ENCODE measurements at regions not wholly inside any gene's neighbourhood (a gene's known extent, or its start where the extent isn't known, plus 50 kb on each side); places are given as distances from the start of the nearest gene placed in this dataset.

GRCh38 chr1:221381910-221382623 is 359.8 kb downstream of the DUSP10 start:
- DNase-seq, result no peak

- DNase-seq, result no peak
Observed at GRCh38 chr1:221392453-221392852, 349.4 kb downstream of the DUSP10 start.

- peak; percentile 87 for DNase-seq
Observed at GRCh38 chr1:221394011-221394544, 347.8 kb downstream of the DUSP10 start.

GRCh38 chr1:221396526-221396925 is 345.4 kb downstream of the DUSP10 start:
- no peak for DNase-seq

GRCh38 chr1:221397141-221397540 is 344.7 kb downstream of the DUSP10 start:
- DNase-seq, result no peak

- DNase-seq, result no peak
Observed at GRCh38 chr1:221397606-221398005, 344.3 kb downstream of the DUSP10 start.

- no peak for DNase-seq
Observed at GRCh38 chr1:221405146-221405545, 336.7 kb downstream of the DUSP10 start.

- no peak for DNase-seq
Observed at GRCh38 chr1:221408117-221408803, 333.6 kb downstream of the DUSP10 start.

GRCh38 chr1:221411283-221411682 is 330.6 kb downstream of the DUSP10 start:
- peak; percentile 26 for DNase-seq

GRCh38 chr1:221414772-221415539 is 326.9 kb downstream of the DUSP10 start:
- no peak for DNase-seq

GRCh38 chr1:221415651-221416050 is 326.2 kb downstream of the DUSP10 start:
- DNase-seq, result no peak

GRCh38 chr1:221416142-221416541 is 325.7 kb downstream of the DUSP10 start:
- no peak for DNase-seq

- no peak for DNase-seq
Observed at GRCh38 chr1:221416723-221417122, 325.2 kb downstream of the DUSP10 start.

- no peak for DNase-seq
Observed at GRCh38 chr1:221418346-221418745, 323.5 kb downstream of the DUSP10 start.

- no peak for DNase-seq
Observed at GRCh38 chr1:221419513-221420095, 322.3 kb downstream of the DUSP10 start.

- no peak for DNase-seq
Observed at GRCh38 chr1:221429264-221429663, 312.6 kb downstream of the DUSP10 start.

- no peak for DNase-seq
Observed at GRCh38 chr1:221430152-221430960, 311.5 kb downstream of the DUSP10 start.

GRCh38 chr1:221431068-221431651 is 310.7 kb downstream of the DUSP10 start:
- DNase-seq, result no peak

- no peak for DNase-seq
Observed at GRCh38 chr1:221431961-221432360, 309.9 kb downstream of the DUSP10 start.

GRCh38 chr1:221435504-221435904 is 306.4 kb downstream of the DUSP10 start:
- peak; percentile 27 for DNase-seq

GRCh38 chr1:221437171-221437570 is 304.7 kb downstream of the DUSP10 start:
- no peak for DNase-seq

- no peak for DNase-seq
Observed at GRCh38 chr1:221437926-221438325, 304.0 kb downstream of the DUSP10 start.

Data from SHP77 treated with DMSO at 0.1 percent for 48 hours (cell line).